Kidney (tissue), 13 donors: ENCODE measurements at regions not wholly inside any gene's neighbourhood (a gene's known extent, or its start where the extent isn't known, plus 50 kb on each side); places are given as distances from the start of the nearest gene placed in this dataset.
"Not testable (repeated sequence)": the region's sequence is repeated elsewhere in the genome, so short reads cannot be mapped to it uniquely, and the experiment has no call there.

ENCODE experiments used
- DNase-seq, 5 donors: peaks; one replicate each; pipeline ENCODE4 v3.0.0-alpha.2; 2013 to 2020
- FAIRE-seq: peaks from 2 replicates; lab custom pipeline; 2012; peaks lifted over from hg19 to GRCh38; lab: Jason Lieb, UNC
- H3K27ac ChIP-seq, 2 donors: one replicate each; pipeline ENCODE4 v1.7.0; 2013; ENCODE audit warnings: low read depth in 2 of 2, low read length in 2 of 2, inconsistent platforms in 1 of 2
- H3K27me3 ChIP-seq: one replicate; pipeline ENCODE4 v1.7.1; 2013; ENCODE audit warnings: low read length, inconsistent platforms; ENCODE audit not compliant: control insufficient read depth, insufficient read depth
- H3K36me3 ChIP-seq, 3 donors: one replicate each; pipeline versions ENCODE4 v1.7.0 to v1.7.1; 2013; ENCODE audit warnings: low read length in 3 of 3, control low read depth in 1 of 3, inconsistent platforms in 1 of 3; ENCODE audit not compliant: insufficient read depth in 3 of 3, control insufficient read depth in 2 of 3
- H3K4me1 ChIP-seq, 3 donors: one replicate each; pipeline versions ENCODE4 v1.7.0 to v1.7.1; 2013; ENCODE audit warnings: low read length in 3 of 3, inconsistent platforms in 1 of 3, low read depth in 1 of 3; ENCODE audit not compliant: control insufficient read depth in 2 of 3, insufficient read depth in 2 of 3
- H3K4me3 ChIP-seq, 3 donors: one replicate each; pipeline versions ENCODE4 v1.7.0 to v1.8.1; 2013; ENCODE audit warnings: low read length in 3 of 3, control low read depth in 1 of 3, inconsistent platforms in 1 of 3
- H3K9ac ChIP-seq, 3 donors: one replicate each; pipeline versions ENCODE4 v1.7.0 to v1.7.1; 2013; ENCODE audit warnings: low read length in 3 of 3, control low read depth in 1 of 3, inconsistent platforms in 1 of 3
- H3K9me3 ChIP-seq, 3 donors: one replicate each; pipeline versions ENCODE4 v1.7.0 to v1.7.1; 2013; ENCODE audit warnings: low read length in 3 of 3, control low read depth in 1 of 3, inconsistent platforms in 1 of 3; ENCODE audit not compliant: control insufficient read depth in 2 of 3, insufficient read depth in 1 of 3
- CTCF ChIP-seq: IDR thresholded peaks from 3 replicates; pipeline ENCODE4 v1.5.1; 2012; ENCODE audit warnings: mild to moderate bottlenecking, moderate library complexity, borderline replicate concordance; ENCODE audit not compliant: insufficient read depth; ENCODE audit errors: extremely low read depth
- intact Hi-C: fragments of 100-400 bp; cut with DNase I; formaldehyde crosslinking; loops from one replicate; pipeline ENCODE4 v1.11.1; 2022
- donor health status: control.
- donor health status: control.
- donor health status: control.
- donor health status: control.
- donor health status: control.
- donor health status: DM: yes; HTN: yes; CAD: no.
- donor health status: Normal renal cell carcinoma (clear cell type).

- no peaks in the 10 kb centered on the region for H3K36me3 ChIP-seq
- no peak for DNase-seq
- H3K27ac ChIP-seq = no peak overlapping the region
- H3K4me3 ChIP-seq = no peak overlapping the region
- H3K27me3 ChIP-seq = no peaks in the 10 kb centered on the region
- intact Hi-C loops = no loop called here
- TF ChIP-seq CTCF = no peak
- no peaks in the 10 kb centered on the region for H3K4me1 ChIP-seq
- no peaks in the 10 kb centered on the region for H3K9me3 ChIP-seq
- no peak for FAIRE-seq
- no peak overlapping the region for H3K9ac ChIP-seq
Observed at GRCh38 chr4:133287396-133287795, 138.3 kb downstream of the PCDH10 start.

DNA sequence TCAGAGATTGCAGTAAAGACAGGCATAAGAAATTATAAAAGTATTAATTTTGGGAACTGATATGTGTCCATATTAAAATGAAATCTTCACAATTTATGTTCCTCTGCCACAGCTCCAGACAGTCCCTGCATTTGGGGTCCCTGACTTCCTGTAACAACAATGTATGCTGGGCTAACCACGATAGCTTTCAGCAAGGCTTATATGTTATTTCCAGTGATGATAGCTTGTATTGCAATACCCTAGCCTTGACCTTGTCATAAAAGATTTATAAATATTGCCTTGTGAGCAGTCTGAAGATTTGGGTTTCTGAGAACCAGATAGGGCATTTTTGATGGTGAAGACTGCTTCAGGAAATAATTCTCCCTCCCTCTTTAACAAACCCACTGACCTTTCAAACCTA, 129.5 kb downstream of the PCDH10 start:
- FAIRE-seq = no peak
- DNase-seq = no peak
- no peaks in the 10 kb centered on the region for H3K36me3 ChIP-seq
- H3K27ac ChIP-seq = no peak overlapping the region
- intact Hi-C loops = no loop called here
- TF ChIP-seq CTCF = no peak
- no peak overlapping the region for H3K9ac ChIP-seq
- H3K4me1 ChIP-seq = no peaks in the 10 kb centered on the region
- no peaks in the 10 kb centered on the region for H3K27me3 ChIP-seq
- H3K4me3 ChIP-seq = no peak overlapping the region
- H3K9me3 ChIP-seq = no peaks in the 10 kb centered on the region

GRCh38 chr4:133277940-133278339, 128.8 kb downstream of the PCDH10 start:
- intact Hi-C loops, FAIRE-seq, H3K4me1 ChIP-seq, H3K27ac ChIP-seq, DNase-seq, H3K36me3 ChIP-seq, H3K9me3 ChIP-seq, H3K4me3 ChIP-seq, H3K9ac ChIP-seq, H3K27me3 ChIP-seq: not testable (repeated sequence)

DNA sequence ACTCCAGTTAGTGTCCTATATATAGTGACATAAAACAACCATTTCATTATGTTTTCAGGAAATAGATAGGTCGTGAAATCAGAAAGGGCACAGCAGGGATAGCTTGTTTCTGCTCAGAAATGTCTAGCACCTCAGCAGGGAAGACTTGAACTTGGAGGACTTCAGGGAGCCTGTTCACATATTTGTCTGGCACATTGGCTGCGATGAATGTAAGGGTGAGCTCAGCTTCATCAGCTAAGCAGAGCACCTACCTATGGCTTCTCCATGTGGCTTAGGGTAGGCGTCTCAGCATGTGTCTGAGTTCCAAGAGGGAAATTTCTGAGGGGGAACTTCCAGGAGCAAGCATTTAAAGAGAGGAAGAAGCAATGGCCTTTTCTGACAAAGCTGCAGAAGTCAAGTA, 126.2 kb downstream of the PCDH10 start:
- no peak overlapping the region for H3K4me3 ChIP-seq
- intact Hi-C loops = no loop called here
- no peak for TF ChIP-seq CTCF
- H3K4me1 ChIP-seq = no peaks in the 10 kb centered on the region
- H3K27ac ChIP-seq = no peak overlapping the region
- H3K9ac ChIP-seq = no peak overlapping the region
- DNase-seq = no peak
- no peak for FAIRE-seq
- H3K27me3 ChIP-seq = no peaks in the 10 kb centered on the region
- H3K9me3 ChIP-seq = no peaks in the 10 kb centered on the region
- no peaks in the 10 kb centered on the region for H3K36me3 ChIP-seq
